HFF-Myc (cell line): ENCODE measurements at regions not wholly inside any gene's neighbourhood (a gene's known extent, or its start where the extent isn't known, plus 50 kb on each side); places are given as distances from the start of the nearest gene placed in this dataset.

ENCODE experiments used
- DNase-seq: peaks from one replicate; pipeline ENCODE4 v3.0.0-alpha.2; 2011; ENCODE audit warnings: low read depth; ENCODE audit errors: extremely low read depth
- H3K4me3 ChIP-seq: replicated peaks from 2 replicates; pipeline ENCODE4 v1.5.1; 2011; ENCODE audit warnings: low read depth, mild to moderate bottlenecking, control low read depth, low read length
- CTCF ChIP-seq: IDR thresholded peaks from 2 replicates; pipeline ENCODE4 v1.5.1; 2012; ENCODE audit warnings: mild to moderate bottlenecking, low read depth, low read length, control low read depth; ENCODE audit errors: missing control alignments

GRCh38 chr9:73880101-73880500 lies 617.0 kb upstream of the RORB start:
- no peak for TF ChIP-seq CTCF
- no peak for DNase-seq
- H3K4me3 ChIP-seq = no peak overlapping the region

GRCh38 chr9:73889023-73889422 lies 608.1 kb upstream of the RORB start:
- no peak for TF ChIP-seq CTCF
- no peak overlapping the region for H3K4me3 ChIP-seq
- no peak for DNase-seq

- no peak for TF ChIP-seq CTCF
- H3K4me3 ChIP-seq = no peak overlapping the region
- no peak for DNase-seq
Measured at GRCh38 chr9:73890685-73891277, 606.4 kb upstream of the RORB start.

GRCh38 chr9:73892335-73892734 lies 604.8 kb upstream of the RORB start:
- no peak for TF ChIP-seq CTCF
- no peak overlapping the region for H3K4me3 ChIP-seq
- no peak for DNase-seq

GRCh38 chr9:73893230-73893629 lies 603.9 kb upstream of the RORB start:
- no peak for TF ChIP-seq CTCF
- H3K4me3 ChIP-seq = no peak overlapping the region
- no peak for DNase-seq

GRCh38 chr9:73896061-73896460 lies 601.1 kb upstream of the RORB start:
- H3K4me3 ChIP-seq = no peak overlapping the region
- no peak for TF ChIP-seq CTCF
- DNase-seq = no peak

- no peak for DNase-seq
- H3K4me3 ChIP-seq = no peak overlapping the region
- TF ChIP-seq CTCF = no peak
Measured at GRCh38 chr9:73906671-73907070, 590.5 kb upstream of the RORB start.
